HEK293 (cell line): ENCODE measurements at regions not wholly inside any gene's neighbourhood (a gene's known extent, or its start where the extent isn't known, plus 50 kb on each side); places are given as distances from the start of the nearest gene placed in this dataset.

ENCODE experiments used
- YY1 ChIP-seq: fragments of 450-650 bp; formaldehyde crosslinking; IDR thresholded peaks from 2 replicates; pipeline ENCODE4 v1.5.1; 2018; ENCODE audit warnings: missing biosample characterization, missing genetic modification characterization
- ZNF311 ChIP-seq: fragments of 450-650 bp; formaldehyde crosslinking; IDR thresholded peaks from 2 replicates; pipeline ENCODE4 v1.5.1; 2017; ENCODE audit warnings: missing biosample characterization, missing genetic modification characterization, borderline replicate concordance
- TF ChIP-seq, protein P1 (sequence below): fragments of 450-650 bp; formaldehyde crosslinking; IDR thresholded peaks from 2 replicates; pipeline ENCODE4 v1.5.1; 2016; ENCODE audit warnings: missing biosample characterization, missing genetic modification characterization
- TF ChIP-seq, protein P2 (sequence below): fragments of 450-650 bp; formaldehyde crosslinking; IDR thresholded peaks from 2 replicates; pipeline ENCODE4 v1.5.1; 2016; ENCODE audit warnings: missing biosample characterization, missing genetic modification characterization
- TF ChIP-seq, protein P3 (sequence below): fragments of 450-650 bp; formaldehyde crosslinking; IDR thresholded peaks from 2 replicates; pipeline ENCODE4 v1.5.1; 2016; ENCODE audit warnings: missing biosample characterization, missing genetic modification characterization
- TF ChIP-seq, protein P4 (sequence below): fragments of 450-650 bp; formaldehyde crosslinking; conservative IDR thresholded peaks from 2 replicates; pipeline ENCODE4 v1.5.1; 2016; ENCODE audit warnings: low read depth, missing biosample characterization, missing genetic modification characterization

DNA sequence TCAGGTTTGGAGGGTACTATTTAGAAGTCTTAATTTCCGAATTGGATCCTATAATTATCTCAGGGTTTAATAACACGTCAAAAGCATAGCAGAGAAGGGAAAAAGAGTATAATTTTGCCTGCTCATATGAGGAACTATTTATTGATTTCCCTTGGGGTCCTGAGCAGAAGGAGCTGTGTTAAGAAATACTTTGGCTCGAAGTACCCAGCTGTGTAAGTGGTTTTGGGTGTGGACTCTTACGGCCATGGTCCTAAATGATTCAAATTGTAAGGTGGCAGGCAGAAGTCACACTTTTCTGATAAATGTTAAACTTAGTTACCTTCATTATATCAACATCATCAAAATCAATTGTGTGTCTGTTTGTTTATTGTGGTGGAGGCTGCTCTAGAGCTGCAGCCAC lies 190.4 kb downstream of the MTRR start:
- TF ChIP-seq, protein P1, sequence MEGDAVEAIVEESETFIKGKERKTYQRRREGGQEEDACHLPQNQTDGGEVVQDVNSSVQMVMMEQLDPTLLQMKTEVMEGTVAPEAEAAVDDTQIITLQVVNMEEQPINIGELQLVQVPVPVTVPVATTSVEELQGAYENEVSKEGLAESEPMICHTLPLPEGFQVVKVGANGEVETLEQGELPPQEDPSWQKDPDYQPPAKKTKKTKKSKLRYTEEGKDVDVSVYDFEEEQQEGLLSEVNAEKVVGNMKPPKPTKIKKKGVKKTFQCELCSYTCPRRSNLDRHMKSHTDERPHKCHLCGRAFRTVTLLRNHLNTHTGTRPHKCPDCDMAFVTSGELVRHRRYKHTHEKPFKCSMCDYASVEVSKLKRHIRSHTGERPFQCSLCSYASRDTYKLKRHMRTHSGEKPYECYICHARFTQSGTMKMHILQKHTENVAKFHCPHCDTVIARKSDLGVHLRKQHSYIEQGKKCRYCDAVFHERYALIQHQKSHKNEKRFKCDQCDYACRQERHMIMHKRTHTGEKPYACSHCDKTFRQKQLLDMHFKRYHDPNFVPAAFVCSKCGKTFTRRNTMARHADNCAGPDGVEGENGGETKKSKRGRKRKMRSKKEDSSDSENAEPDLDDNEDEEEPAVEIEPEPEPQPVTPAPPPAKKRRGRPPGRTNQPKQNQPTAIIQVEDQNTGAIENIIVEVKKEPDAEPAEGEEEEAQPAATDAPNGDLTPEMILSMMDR (tag by site-specific recombination) = no peak
- TF ChIP-seq, protein P2, sequence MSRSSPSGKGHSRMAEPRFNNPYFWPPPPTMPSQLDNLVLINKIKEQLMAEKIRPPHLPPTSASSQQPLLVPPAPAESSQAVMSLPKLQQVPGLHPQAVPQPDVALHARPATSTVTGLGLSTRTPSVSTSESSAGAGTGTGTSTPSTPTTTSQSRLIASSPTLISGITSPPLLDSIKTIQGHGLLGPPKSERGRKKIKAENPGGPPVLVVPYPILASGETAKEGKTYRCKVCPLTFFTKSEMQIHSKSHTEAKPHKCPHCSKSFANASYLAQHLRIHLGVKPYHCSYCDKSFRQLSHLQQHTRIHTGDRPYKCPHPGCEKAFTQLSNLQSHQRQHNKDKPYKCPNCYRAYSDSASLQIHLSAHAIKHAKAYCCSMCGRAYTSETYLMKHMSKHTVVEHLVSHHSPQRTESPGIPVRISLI (tag by site-specific recombination) = no peak
- TF ChIP-seq YY1 (tag by site-specific recombination) (no peak), ZNF311 (tag by site-specific recombination) (no peak)
- TF ChIP-seq, protein P3, sequence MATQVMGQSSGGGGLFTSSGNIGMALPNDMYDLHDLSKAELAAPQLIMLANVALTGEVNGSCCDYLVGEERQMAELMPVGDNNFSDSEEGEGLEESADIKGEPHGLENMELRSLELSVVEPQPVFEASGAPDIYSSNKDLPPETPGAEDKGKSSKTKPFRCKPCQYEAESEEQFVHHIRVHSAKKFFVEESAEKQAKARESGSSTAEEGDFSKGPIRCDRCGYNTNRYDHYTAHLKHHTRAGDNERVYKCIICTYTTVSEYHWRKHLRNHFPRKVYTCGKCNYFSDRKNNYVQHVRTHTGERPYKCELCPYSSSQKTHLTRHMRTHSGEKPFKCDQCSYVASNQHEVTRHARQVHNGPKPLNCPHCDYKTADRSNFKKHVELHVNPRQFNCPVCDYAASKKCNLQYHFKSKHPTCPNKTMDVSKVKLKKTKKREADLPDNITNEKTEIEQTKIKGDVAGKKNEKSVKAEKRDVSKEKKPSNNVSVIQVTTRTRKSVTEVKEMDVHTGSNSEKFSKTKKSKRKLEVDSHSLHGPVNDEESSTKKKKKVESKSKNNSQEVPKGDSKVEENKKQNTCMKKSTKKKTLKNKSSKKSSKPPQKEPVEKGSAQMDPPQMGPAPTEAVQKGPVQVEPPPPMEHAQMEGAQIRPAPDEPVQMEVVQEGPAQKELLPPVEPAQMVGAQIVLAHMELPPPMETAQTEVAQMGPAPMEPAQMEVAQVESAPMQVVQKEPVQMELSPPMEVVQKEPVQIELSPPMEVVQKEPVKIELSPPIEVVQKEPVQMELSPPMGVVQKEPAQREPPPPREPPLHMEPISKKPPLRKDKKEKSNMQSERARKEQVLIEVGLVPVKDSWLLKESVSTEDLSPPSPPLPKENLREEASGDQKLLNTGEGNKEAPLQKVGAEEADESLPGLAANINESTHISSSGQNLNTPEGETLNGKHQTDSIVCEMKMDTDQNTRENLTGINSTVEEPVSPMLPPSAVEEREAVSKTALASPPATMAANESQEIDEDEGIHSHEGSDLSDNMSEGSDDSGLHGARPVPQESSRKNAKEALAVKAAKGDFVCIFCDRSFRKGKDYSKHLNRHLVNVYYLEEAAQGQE (tag by site-specific recombination) = no peak
- TF ChIP-seq, protein P4, sequence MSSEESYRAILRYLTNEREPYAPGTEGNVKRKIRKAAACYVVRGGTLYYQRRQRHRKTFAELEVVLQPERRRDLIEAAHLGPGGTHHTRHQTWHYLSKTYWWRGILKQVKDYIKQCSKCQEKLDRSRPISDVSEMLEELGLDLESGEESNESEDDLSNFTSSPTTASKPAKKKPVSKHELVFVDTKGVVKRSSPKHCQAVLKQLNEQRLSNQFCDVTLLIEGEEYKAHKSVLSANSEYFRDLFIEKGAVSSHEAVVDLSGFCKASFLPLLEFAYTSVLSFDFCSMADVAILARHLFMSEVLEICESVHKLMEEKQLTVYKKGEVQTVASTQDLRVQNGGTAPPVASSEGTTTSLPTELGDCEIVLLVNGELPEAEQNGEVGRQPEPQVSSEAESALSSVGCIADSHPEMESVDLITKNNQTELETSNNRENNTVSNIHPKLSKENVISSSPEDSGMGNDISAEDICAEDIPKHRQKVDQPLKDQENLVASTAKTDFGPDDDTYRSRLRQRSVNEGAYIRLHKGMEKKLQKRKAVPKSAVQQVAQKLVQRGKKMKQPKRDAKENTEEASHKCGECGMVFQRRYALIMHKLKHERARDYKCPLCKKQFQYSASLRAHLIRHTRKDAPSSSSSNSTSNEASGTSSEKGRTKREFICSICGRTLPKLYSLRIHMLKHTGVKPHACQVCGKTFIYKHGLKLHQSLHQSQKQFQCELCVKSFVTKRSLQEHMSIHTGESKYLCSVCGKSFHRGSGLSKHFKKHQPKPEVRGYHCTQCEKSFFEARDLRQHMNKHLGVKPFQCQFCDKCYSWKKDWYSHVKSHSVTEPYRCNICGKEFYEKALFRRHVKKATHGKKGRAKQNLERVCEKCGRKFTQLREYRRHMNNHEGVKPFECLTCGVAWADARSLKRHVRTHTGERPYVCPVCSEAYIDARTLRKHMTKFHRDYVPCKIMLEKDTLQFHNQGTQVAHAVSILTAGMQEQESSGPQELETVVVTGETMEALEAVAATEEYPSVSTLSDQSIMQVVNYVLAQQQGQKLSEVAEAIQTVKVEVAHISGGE (tag by site-specific recombination) = no peak
